DMS79 treated with DMSO at 0.1 percent for 48 hours (cell line): ENCODE measurements at regions not wholly inside any gene's neighbourhood (a gene's known extent, or its start where the extent isn't known, plus 50 kb on each side); places are given as distances from the start of the nearest gene placed in this dataset.
"Not testable (repeated sequence)": the region's sequence is repeated elsewhere in the genome, so short reads cannot be mapped to it uniquely, and the experiment has no call there.

Experiments used
- DNase-seq: peaks from one replicate; lab custom pipeline; 2025; lab: John Stamatoyannopoulos, UW

- DNase-seq, result no peak
Observed at GRCh38 chr16:85239239-85239638, 127.0 kb upstream of the CIBAR2 start.

DNA sequence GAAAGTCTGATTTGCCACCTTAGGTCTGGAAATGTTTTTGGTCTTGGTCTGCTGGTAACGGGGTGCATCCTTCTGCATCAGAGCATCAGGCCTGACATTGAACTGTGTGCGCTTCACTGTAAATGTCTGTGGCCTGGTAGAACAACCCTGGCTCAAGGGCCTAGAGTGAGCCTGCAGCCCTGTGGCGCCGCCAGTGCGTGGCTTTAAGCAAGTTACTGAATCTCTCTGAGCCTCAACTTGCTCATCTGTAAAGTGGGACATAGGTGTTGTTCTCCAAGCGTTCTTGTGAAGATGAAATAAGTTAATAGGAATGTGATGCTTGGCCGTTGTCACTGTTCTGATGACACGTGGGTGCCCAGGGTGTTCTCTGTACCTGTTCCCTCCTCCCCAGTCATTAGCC, 127.6 kb upstream of the CIBAR2 start:
- DNase-seq, result no peak

DNA sequence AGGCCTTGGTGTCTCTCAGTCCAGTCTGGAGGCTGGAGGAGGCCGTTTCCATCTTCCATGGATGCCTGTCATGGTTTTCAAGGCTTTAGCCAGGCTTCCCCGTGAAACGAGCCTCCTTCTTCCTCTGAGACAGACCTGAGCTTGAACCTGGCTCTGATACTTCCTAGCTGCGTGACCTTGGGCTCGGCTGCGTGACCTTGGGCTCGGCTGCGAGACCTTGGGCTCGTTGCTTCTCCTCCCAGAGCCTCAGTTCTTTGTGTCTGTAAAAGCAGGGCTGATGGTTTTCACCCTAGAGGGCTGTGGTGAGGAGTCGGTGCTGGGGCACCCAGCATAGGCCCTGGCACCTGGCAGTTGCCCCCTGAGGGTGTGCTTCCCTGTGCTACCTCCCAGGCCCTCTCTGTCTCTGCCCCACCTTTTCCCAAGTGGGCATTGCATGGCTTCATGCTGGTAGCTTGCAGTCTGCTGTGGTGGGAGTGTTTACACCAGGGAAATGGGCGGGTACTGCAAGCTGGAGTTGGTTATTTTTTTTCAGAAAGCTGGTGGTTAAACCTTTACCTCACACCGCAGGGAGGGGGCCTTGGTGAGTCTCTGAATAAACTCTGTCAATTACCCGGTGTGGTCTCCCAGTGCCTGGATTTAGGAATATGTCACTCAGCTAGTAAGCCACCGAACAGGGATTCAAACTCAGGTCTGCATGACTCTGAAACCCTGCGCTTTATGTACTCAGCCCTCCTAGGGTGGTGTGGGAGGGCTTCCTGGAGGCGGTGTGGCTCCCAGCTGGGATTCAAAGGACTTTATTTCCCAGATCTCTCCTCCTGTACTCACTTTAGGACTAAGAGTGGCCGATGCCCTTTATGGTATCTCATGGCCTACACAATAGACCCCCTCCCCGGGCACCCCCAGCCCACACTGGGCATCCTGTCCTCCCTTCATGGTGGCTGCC, 129.0 kb upstream of the CIBAR2 start:
- no peak for DNase-seq

GRCh38 chr16:85242140-85242539, 129.9 kb upstream of the CIBAR2 start:
- no peak for DNase-seq

- DNase-seq, result no peak
Observed at GRCh38 chr16:85243308-85243707, 131.0 kb upstream of the CIBAR2 start.

- DNase-seq, result not testable (repeated sequence)
Observed at GRCh38 chr16:85244452-85244851, 132.2 kb upstream of the CIBAR2 start.

DNA sequence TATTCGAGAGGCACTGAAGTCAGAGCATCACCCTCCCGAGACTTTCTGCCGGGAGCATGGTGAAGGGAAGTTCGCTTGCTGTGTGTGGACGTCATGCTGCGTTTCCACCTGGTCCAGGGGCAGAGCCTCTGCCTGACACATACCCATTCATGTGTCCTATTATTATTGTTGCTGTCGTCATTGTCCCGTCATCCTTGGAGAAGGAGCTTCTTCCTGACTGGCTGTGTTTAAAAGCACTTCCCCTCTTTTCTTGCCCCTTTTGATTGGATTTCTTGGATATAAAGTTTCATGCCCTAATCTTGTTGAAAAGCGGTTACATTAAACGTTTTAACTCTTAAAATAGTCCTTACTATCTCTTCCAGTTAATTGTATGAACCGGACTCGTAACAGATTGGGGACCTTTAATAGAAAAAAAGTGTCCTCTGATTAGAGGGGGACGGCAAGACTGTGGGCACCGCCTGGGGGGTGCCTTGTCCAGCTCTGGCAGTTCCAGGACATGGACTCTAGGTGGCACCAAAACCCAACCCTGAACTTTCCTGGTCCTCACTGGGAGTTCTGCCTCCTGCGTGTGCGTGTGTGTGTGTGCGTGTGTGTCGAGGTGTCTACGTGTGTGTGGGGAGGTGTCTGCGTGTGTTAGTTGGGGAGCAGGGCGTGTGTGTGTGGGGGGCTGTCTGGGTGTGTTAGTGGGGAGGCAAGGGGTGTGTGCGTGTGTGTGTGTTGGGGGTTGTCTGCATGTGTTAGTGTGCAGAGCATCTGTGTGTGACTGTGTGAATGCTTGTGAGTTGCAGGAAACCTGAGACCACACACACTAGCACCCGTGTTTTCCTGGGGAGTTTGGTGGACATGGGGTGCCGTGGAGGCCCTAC, 133.3 kb upstream of the CIBAR2 start:
- DNase-seq, result no peak

DNA sequence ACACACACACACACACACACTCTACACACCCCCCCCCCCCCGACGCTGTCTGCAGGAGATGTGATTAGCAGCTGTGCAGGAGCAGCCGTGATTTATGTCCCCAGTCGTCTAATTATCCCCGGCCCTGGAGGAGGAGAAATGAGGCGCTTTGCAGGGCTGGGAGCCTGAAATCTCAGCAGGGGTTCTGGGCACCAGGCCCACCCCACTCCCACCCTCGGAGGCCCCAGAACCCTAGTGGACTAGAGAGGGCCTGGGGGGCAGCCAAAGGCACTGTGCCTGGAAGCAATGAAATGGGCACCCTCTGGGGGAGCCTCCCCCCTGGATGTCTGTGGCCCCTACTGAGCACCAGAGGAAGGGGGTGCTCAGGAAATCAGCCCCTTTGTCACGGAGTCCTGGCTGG, 134.2 kb upstream of the CIBAR2 start:
- DNase-seq, result no peak

DNA sequence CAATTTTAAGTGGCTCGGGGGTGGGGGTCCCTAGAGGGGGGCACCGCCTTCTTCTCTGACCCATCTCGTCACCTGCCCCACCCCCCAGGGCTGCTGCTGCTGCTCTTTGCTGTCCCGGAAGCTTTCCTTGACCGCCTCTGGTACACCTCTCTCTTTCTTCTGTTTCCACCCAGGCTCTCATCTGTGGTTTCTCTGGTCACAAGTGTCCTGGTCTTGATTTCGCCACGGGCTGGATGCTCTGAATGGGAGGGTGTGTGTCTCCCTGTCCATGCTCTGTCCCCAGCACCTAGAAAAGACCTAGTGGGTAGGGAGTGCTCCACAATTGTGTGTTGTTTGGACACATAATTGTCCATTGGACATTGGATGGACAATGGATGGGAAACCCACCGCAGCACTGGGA, 134.7 kb upstream of the CIBAR2 start:
- DNase-seq, result no peak

GRCh38 chr16:85248342-85248741, 136.1 kb upstream of the CIBAR2 start:
- no peak for DNase-seq

- no peak for DNase-seq
Observed at GRCh38 chr16:85248857-85249256, 136.6 kb upstream of the CIBAR2 start.

DNA sequence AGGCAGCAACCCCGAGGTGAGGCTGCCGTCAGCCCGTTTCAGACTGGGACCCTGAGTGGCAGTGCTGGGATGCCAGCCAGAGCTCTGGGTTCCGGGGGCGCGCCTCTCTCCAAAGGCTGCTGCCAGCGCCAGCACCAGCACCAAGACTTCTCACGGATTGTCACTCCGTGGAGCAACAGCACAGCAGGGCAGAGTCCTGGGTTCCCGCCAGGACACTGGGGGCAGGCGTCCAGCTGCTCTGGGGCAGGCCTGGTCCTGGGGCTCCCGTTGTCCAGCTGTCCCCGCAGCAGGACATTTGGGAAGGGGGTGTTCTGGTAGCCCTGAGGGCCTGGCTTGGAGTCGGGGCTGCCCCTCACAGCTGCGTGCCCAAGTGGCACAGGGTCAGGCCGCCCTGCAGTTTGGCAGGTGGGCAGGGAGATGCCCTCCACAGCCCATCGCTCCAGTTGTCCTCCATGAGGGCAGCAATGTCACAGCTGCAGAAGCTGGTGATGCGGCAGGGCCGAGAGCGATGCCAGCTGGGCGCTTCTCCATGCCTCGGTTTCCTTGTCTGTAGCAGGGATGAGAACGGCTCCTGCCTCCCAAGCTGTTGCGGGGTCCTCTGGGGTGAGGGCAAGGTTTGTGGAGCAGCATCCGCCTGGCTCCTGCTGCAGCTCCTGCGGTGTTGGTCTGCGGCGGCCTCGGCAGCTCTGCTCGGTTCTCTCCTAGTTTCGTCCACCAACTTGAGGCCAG, 137.3 kb upstream of the CIBAR2 start:
- DNase-seq, result no peak

GRCh38 chr16:85250147-85250463, 137.8 kb upstream of the CIBAR2 start:
- no peak for DNase-seq

DNA sequence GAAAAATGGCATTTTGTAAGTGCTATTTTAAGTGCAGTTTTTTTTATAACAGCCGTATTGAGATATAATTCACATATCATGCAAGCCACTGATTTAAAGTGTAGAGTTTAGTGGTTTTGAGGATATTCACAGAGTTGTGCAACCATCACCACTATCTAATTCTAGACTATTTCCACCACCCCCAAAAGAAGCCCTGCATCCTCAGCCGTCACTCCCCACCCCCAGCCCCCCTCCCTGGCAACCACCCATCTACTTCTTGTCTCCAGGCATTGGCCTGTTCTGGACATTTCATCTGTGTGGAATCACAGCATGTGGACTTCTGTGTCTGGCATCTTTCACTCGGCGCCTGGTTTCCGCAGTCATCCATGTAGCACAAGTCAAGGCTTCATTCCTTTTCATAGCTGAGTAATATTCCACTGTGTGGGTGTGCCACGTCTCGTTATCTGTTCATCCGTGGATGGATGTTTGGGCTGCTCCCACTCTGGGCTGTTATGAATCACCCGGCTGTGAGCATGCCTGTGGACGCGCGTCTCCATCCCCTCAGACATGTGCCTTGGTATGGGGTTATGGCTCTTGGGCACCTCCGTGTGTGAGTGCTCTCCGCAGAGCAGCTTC, 138.4 kb upstream of the CIBAR2 start:
- DNase-seq, result no peak

GRCh38 chr16:85251225-85251760, 139.0 kb upstream of the CIBAR2 start:
- DNase-seq, result no peak

DNA sequence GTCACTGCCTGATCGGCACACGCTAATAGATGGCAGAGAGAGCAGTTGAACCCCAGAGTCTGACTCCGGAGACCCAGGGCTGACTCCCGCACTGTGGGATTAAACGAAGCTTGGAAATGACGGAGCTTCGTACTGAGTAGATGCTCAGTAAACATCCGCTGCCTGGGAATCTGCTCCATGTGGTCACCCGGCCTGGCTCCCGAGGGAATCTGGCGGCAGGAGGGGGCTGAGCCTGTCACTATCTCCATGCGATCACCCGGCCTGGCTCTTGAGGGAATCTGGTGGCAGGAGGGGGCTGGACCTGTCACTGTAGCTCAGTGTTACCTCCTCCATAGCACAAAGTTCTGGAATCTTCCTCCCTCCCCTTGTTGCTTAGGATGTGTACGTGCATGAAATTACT, 139.7 kb upstream of the CIBAR2 start:
- DNase-seq, result no peak

DNA sequence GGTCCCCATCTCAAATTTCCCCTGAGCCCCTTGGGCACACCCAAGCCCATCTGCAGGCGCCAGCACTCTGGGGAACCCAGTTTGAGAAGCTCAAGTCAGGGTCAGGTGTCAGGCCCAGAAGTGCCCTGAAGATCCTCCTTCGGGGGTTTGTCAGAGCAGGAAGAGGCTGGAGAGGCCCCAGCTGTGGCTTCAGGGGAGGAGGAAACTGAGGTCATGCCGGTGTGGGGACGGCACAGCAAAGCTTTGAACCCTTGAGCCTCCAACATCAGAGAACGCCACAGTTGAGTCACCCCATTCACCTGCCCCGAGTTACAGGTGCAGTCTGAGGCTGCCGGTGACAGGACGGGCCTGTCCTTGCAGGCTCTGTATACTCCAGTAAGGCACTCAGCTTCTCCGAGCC, 140.2 kb upstream of the CIBAR2 start:
- DNase-seq, result no peak

- DNase-seq, result no peak
Observed at GRCh38 chr16:85253084-85253941, 141.0 kb upstream of the CIBAR2 start.

DNA sequence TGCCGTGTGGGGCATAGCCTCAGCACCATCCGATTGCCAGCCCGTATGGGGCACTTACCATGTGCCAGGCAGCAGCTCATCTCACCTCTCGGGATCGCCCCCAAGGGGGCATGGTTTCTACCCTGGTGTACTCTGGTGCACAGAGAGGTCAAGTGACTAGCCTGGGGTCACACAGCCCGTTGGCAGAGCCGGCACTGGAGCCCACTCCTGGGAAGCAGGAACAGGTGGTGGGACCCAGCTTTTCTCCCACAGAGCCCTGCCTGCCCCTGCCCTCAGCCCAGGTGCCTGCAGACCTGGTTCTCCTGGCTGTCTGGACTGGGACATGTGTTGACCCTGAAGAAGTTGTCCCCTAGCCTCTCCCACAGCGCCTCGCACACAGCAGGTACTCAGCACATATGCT, 141.8 kb upstream of the CIBAR2 start:
- DNase-seq, result no peak

DNA sequence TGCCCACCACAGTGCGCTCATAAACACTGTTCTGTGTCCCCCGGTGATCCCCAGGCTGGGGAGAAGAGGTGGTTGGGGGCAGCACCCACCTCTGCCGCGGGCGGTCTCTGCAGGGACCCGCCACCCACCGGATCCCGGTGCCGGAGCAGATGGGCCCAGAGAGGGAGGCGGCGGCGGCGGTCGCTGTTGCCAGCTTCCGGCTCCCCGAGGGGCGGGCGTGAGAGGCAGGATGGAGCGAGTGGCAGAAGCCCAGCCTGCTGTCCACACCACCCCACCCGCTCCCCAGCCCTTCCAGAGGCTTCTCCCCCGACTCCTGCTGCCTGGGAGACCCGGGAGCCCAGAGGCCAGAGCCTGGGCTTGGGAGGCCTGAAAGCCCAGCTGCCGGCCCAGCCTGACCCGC, 142.6 kb upstream of the CIBAR2 start:
- DNase-seq, result no peak

DNA sequence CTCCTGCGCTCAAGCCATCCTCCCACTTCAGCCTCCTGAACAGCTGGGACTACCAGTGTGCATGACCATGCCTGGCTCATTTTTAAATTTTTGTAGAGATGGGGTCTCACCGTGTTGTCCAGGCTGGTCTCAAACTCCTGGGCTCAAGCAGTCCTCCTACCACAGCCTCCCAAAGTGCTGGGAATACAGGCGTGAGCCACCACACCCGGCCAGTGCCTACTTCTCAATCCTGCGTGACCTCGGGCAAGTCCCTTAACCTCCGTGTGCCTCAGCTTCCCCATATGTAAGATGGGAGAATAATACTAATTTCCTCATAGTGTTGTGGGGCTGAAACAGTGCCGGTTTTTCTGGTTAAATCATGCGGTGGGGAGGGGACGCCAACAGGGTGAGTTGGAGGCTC, 143.5 kb upstream of the CIBAR2 start:
- no peak for DNase-seq
